ENCODE measurements at regions not wholly inside any gene's neighbourhood (a gene's known extent, or its start where the extent isn't known, plus 50 kb on each side); places are given as distances from the start of the nearest gene placed in this dataset.

GRCh38 chr3:162012633-162013032, 516.0 kb downstream of the OTOL1 start:
- TF ChIP-seq, protein P1, sequence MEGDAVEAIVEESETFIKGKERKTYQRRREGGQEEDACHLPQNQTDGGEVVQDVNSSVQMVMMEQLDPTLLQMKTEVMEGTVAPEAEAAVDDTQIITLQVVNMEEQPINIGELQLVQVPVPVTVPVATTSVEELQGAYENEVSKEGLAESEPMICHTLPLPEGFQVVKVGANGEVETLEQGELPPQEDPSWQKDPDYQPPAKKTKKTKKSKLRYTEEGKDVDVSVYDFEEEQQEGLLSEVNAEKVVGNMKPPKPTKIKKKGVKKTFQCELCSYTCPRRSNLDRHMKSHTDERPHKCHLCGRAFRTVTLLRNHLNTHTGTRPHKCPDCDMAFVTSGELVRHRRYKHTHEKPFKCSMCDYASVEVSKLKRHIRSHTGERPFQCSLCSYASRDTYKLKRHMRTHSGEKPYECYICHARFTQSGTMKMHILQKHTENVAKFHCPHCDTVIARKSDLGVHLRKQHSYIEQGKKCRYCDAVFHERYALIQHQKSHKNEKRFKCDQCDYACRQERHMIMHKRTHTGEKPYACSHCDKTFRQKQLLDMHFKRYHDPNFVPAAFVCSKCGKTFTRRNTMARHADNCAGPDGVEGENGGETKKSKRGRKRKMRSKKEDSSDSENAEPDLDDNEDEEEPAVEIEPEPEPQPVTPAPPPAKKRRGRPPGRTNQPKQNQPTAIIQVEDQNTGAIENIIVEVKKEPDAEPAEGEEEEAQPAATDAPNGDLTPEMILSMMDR (IDR thresholded peaks at IDR 0.05) = no peak
- no peak for TF ChIP-seq POLR2A (IDR thresholded peaks at IDR 0.05)

All from body of pancreas (tissue), 4 donors.